ENCODE measurements at regions not wholly inside any gene's neighbourhood (a gene's known extent, or its start where the extent isn't known, plus 50 kb on each side); places are given as distances from the start of the nearest gene placed in this dataset.

DNA sequence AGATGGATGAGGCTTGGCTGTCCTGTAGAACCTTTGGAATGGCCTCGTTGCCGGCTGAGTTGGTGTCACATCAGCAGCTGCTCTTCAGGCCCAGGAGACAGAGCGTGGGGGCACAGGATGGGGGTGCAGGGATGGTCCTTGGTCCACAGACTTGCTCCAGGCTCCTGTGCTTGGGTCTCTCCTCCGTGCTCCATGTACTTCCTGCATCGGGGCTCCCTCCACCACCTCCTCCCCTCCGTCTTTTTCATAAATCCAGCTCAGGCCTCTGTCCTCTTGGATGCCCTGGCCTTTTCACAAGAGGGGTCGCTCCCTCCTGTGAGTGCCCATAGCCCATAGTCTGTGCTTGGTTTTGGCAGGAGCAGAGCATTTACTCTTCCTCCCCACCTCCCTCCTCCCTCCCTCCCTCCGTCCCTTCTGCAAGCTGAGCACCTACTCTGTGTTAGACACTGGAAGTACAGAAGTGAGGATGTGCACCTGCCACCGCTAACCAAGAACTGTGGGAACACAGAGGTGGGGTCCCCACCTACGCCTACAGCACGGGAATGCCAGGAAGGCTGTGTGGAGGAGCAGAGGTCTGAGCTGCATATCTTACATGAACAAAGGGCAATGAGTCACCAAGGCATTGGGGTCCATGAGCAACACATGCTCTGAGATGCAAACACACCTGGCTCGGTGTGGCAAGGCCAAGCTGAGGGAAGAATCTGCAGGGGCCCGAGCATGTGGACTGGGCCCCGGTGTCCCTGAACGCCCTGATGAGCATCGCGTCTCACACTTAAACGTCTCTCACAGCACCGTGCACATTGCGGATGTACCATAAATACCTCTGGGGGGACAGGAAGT is 458.7 kb upstream of the HS6ST1 start:
- TF ChIP-seq, protein P1, sequence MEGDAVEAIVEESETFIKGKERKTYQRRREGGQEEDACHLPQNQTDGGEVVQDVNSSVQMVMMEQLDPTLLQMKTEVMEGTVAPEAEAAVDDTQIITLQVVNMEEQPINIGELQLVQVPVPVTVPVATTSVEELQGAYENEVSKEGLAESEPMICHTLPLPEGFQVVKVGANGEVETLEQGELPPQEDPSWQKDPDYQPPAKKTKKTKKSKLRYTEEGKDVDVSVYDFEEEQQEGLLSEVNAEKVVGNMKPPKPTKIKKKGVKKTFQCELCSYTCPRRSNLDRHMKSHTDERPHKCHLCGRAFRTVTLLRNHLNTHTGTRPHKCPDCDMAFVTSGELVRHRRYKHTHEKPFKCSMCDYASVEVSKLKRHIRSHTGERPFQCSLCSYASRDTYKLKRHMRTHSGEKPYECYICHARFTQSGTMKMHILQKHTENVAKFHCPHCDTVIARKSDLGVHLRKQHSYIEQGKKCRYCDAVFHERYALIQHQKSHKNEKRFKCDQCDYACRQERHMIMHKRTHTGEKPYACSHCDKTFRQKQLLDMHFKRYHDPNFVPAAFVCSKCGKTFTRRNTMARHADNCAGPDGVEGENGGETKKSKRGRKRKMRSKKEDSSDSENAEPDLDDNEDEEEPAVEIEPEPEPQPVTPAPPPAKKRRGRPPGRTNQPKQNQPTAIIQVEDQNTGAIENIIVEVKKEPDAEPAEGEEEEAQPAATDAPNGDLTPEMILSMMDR (conservative IDR thresholded peaks at IDR 0.05; ENCODE audit: low read depth, low read length): no peak
- no peak for TF ChIP-seq EZH2 (IDR thresholded peaks at IDR 0.05; ENCODE audit: low read length, unreplicated experiment)
